WTC11 (cell line): ENCODE measurements at regions not wholly inside any gene's neighbourhood (a gene's known extent, or its start where the extent isn't known, plus 50 kb on each side); places are given as distances from the start of the nearest gene placed in this dataset.

Experiments used
- ATAC-seq: fragments of 200-7000 bp; cut with Tn5 transposase; 2 replicates; pipeline ENCODE4 v1.10.0; 2021; ENCODE audit warnings: mild to moderate bottlenecking, moderate library complexity
- CTCF ChIA-PET: fragments of 300-600 bp; sonication (Branson Sonifier 250); formaldehyde crosslinking; loops from one replicate; lab custom pipeline; 2021; ENCODE audit warnings: antibody characterized with exemption; lab: Charles Lee
- POLR2A ChIA-PET: fragments of 350-600 bp; sonication (Branson Sonifier 250); formaldehyde crosslinking; loops from one replicate; lab custom pipeline; 2021; ENCODE audit warnings: antibody characterized with exemption; lab: Charles Lee
- DNase-seq: peaks from one replicate; pipeline ENCODE4 v3.0.0; 2021; ENCODE audit warnings: low spot score
- H3K27ac Mint-ChIP-seq: 2 replicates; pipeline ENCODE4 v1.8.0; 2021; ENCODE audit warnings: mixed read lengths
- H3K27me3 Mint-ChIP-seq: 2 replicates; pipeline ENCODE4 v1.8.0; 2021; ENCODE audit warnings: low read depth, mild to moderate bottlenecking, moderate library complexity, mixed read lengths
- H3K36me3 Mint-ChIP-seq: 2 replicates; pipeline ENCODE4 v1.8.0; 2021; ENCODE audit warnings: mixed read lengths
- H3K4me1 Mint-ChIP-seq: 2 replicates; pipeline ENCODE4 v1.8.0; 2022; ENCODE audit warnings: mixed read lengths
- H3K4me3 Mint-ChIP-seq: 2 replicates; pipeline ENCODE4 v1.8.0; 2021; ENCODE audit warnings: mild to moderate bottlenecking, moderate library complexity, mixed read lengths
- H3K9me3 Mint-ChIP-seq: 2 replicates; pipeline ENCODE4 v1.8.0; 2021; ENCODE audit warnings: mixed read lengths
- AFF4 ChIP-seq: sonication (generic); formaldehyde crosslinking; IDR thresholded peaks from 2 replicates; pipeline ENCODE4 v1.8.1; 2023; ENCODE audit warnings: mild to moderate bottlenecking, missing genetic modification reagents, borderline replicate concordance
- AR ChIP-seq: fragments of 250-450 bp; sonication (Bioruptor Pico); IDR thresholded peaks from 2 replicates; pipeline ENCODE4 v1.9.0; 2021; ENCODE audit warnings: mild to moderate bottlenecking
- CDX4 ChIP-seq: fragments of 250-450 bp; sonication (Bioruptor Pico); IDR thresholded peaks from 2 replicates; pipeline ENCODE4 v1.9.0; 2021; ENCODE audit warnings: moderate library complexity, mild to moderate bottlenecking, inconsistent platforms, borderline replicate concordance
- E2F4 ChIP-seq: sonication (generic); formaldehyde crosslinking; IDR thresholded peaks from 2 replicates; pipeline ENCODE4 v1.8.1; 2022; ENCODE audit warnings: low read depth, mild to moderate bottlenecking, moderate library complexity, missing genetic modification reagents, borderline replicate concordance
- E2F5 ChIP-seq: sonication (generic); formaldehyde crosslinking; IDR thresholded peaks from 2 replicates; pipeline ENCODE4 v1.8.1; 2022; ENCODE audit warnings: mild to moderate bottlenecking, moderate library complexity, missing genetic modification reagents
- ETV6 ChIP-seq: sonication (generic); formaldehyde crosslinking; IDR thresholded peaks from 2 replicates; pipeline ENCODE4 v1.8.1; 2022; ENCODE audit warnings: mild to moderate bottlenecking, missing genetic modification reagents
- FOXJ3 ChIP-seq: sonication (generic); formaldehyde crosslinking; IDR thresholded peaks from 2 replicates; pipeline ENCODE4 v1.9.0; 2021; ENCODE audit warnings: missing genetic modification reagents, mild to moderate bottlenecking, borderline replicate concordance
- GTF2I ChIP-seq: fragments of 250-450 bp; sonication (Bioruptor Pico); conservative IDR thresholded peaks from 2 replicates; pipeline ENCODE4 v1.4.0; 2021; ENCODE audit warnings: mild to moderate bottlenecking
- HMGXB4 ChIP-seq: sonication (generic); formaldehyde crosslinking; IDR thresholded peaks from 2 replicates; pipeline ENCODE4 v1.8.1; 2023; ENCODE audit warnings: mild to moderate bottlenecking, moderate library complexity, missing genetic modification reagents
- JAZF1 ChIP-seq: fragments of 250-450 bp; sonication (Bioruptor Pico); IDR thresholded peaks from 2 replicates; pipeline ENCODE4 v1.9.0; 2021; ENCODE audit warnings: moderate library complexity, mild to moderate bottlenecking, inconsistent platforms
- MYBL2 ChIP-seq: sonication (generic); formaldehyde crosslinking; IDR thresholded peaks from 2 replicates; pipeline ENCODE4 v1.8.1; 2023; ENCODE audit warnings: mild to moderate bottlenecking, moderate library complexity, missing genetic modification reagents
- OVOL2 ChIP-seq: fragments of 250-450 bp; sonication (Bioruptor Pico); IDR thresholded peaks from 2 replicates; pipeline ENCODE4 v1.9.0; 2021; ENCODE audit warnings: mild to moderate bottlenecking, borderline replicate concordance
- RELA ChIP-seq: sonication (generic); formaldehyde crosslinking; IDR thresholded peaks from 2 replicates; pipeline ENCODE4 v1.8.1; 2022; ENCODE audit warnings: missing genetic modification reagents, mild to moderate bottlenecking, borderline replicate concordance
- SMAD3 ChIP-seq: sonication (generic); formaldehyde crosslinking; IDR thresholded peaks from 2 replicates; pipeline ENCODE4 v1.8.0; 2022; ENCODE audit warnings: missing genetic modification reagents, mild to moderate bottlenecking, borderline replicate concordance
- SMAD4 ChIP-seq: sonication (generic); formaldehyde crosslinking; IDR thresholded peaks from 2 replicates; pipeline ENCODE4 v1.8.0; 2022; ENCODE audit warnings: mild to moderate bottlenecking, missing genetic modification reagents
- TEAD4 ChIP-seq: sonication (generic); formaldehyde crosslinking; IDR thresholded peaks from 2 replicates; pipeline ENCODE4 v1.8.0; 2022; ENCODE audit warnings: mild to moderate bottlenecking, missing genetic modification reagents
- TP53 ChIP-seq: sonication (generic); formaldehyde crosslinking; IDR thresholded peaks from 2 replicates; pipeline ENCODE4 v1.8.1; 2023; ENCODE audit warnings: mild to moderate bottlenecking, missing genetic modification reagents
- ZNF671 ChIP-seq: fragments of 250-450 bp; sonication (Bioruptor Pico); IDR thresholded peaks from 2 replicates; pipeline ENCODE4 v1.8.0; 2021; ENCODE audit warnings: mild to moderate bottlenecking

- ATAC-seq, result no peak
- no peak for DNase-seq
- no peaks in the 10 kb centered on the region for H3K4me1 Mint-ChIP-seq
- CTCF ChIA-PET, result no interaction called here
- POLR2A ChIA-PET, result no interaction called here
- no peak for TF ChIP-seq CDX4 (CRISPR knock-in tag)
- no peak for TF ChIP-seq E2F5 (CRISPR knock-in tag)
- TF ChIP-seq E2F4 (CRISPR knock-in tag), result no peak
- no peak for TF ChIP-seq SMAD3
- no peak for TF ChIP-seq FOXJ3 (CRISPR knock-in tag)
- no peak for TF ChIP-seq GTF2I
- TF ChIP-seq ZNF671 (CRISPR knock-in tag), result no peak
- no peak for TF ChIP-seq HMGXB4 (CRISPR knock-in tag)
- TF ChIP-seq AR, result no peak
- TF ChIP-seq RELA (CRISPR knock-in tag), result no peak
- H3K27ac Mint-ChIP-seq, result no peak overlapping the region
- H3K9me3 Mint-ChIP-seq, result no peaks in the 10 kb centered on the region
- H3K36me3 Mint-ChIP-seq, result no peaks in the 10 kb centered on the region
- H3K27me3 Mint-ChIP-seq, result no peaks in the 10 kb centered on the region
- no peak overlapping the region for H3K4me3 Mint-ChIP-seq
These were observed 221.5 kb upstream of the NDST4 start for GRCh38 chr4:115334736-115335411.

GRCh38 chr4:115332078-115332477, 218.7 kb upstream of the NDST4 start:
- Mint-ChIP-seq H3K4me3 (no peak overlapping the region), H3K36me3 (no peaks in the 10 kb centered on the region), H3K27ac (no peak overlapping the region), H3K4me1 (no peaks in the 10 kb centered on the region), H3K9me3 (no peaks in the 10 kb centered on the region), H3K27me3 (no peaks in the 10 kb centered on the region)
- TF ChIP-seq ETV6 (CRISPR knock-in tag) (no peak), MYBL2 (CRISPR knock-in tag) (no peak), JAZF1 (CRISPR knock-in tag) (no peak), TEAD4 (no peak), SMAD4 (CRISPR knock-in tag) (no peak), OVOL2 (CRISPR knock-in tag) (no peak), TP53 (CRISPR knock-in tag) (no peak), AFF4 (no peak)
- DNase-seq (no peak), ATAC-seq (no peak)
- ChIA-PET CTCF (no interaction called here), POLR2A (no interaction called here)
